SK-MEL-5 (cell line): ENCODE measurements at regions not wholly inside any gene's neighbourhood (a gene's known extent, or its start where the extent isn't known, plus 50 kb on each side); places are given as distances from the start of the nearest gene placed in this dataset.

ENCODE experiments used
- DNase-seq: peaks from one replicate; pipeline ENCODE4 v3.0.0-alpha.2; 2016; ENCODE audit warnings: low read depth, low spot score
- in situ Hi-C: cut with HindIII; loops from 2 replicates; pipeline ENCODE4 v1.10.0; 2016; ENCODE audit warnings: low sequenced_read_pairs, high pct_unique_total_duplicates, low pct_unique_long_range_greater_than_20kb

DNA sequence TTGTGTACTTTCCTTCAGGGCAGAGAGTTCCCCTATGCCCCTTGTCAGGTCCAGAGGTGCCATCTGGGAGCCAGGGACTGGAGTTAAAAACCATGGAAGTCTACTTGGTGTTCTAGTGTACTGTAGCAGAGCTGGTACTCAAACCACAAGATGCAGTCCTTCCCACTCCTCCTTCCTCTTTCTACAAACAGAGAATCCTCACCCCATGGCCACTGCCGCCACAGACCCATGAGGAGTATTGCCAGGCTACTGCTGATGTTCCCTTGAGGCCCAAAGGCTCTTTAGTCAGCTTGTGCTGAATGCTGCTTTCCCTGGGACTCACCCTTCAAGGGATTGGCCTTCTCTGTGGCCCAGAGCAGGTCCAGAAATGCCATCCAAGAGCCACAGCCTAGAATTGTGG, 229.2 kb upstream of the ZPLD1 start:
- DNase-seq: no peak
- in situ Hi-C loops: no loop called here

DNA sequence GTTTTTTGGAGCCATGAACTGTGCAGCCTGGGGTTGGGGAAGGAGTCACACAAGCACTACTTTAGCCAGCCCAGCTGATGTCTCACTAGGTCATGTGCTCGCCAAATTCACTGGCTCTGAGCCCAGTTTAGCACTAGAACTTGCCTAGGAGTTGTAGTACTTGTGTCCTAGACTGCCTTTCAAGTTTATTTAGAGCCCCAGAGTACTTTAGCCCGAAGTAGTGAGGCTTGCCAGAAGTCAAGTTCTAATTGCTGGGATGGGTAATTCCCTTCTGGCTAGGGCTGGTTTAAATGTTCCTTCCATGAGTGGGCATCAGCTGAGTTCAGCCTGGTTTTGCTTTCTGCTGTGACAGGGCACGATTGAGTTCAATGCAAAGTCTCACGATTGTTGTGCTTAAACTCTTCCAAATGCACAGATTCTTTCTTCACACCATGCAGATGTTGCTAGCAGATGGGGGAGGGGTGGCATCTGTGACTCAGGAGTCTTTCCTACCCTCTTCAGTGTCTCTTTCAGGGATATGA, 228.2 kb upstream of the ZPLD1 start:
- in situ Hi-C loops: no loop called here
- peak; percentile 38 for DNase-seq

DNA sequence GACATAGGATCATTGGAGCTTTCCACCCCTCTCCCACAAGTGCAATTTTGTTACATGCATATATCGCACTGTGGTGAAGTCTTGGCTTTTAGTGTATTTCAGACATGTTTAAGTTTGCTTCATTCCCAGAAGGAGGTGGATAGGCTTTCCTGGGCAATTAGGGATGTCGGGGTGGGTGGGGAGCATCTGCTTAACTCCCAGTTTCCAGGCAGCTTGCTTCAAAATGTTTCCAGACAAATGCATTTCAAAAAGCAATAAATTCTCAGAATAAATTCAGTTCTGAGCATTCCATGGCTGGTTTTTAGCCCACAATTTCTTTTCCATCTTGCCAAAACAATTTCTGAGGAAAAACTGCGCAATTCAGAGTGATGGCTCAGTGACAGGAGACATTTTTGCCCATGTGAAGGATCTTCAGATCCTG, 227.7 kb upstream of the ZPLD1 start:
- no peak for DNase-seq
- in situ Hi-C loops: no loop called here

DNA sequence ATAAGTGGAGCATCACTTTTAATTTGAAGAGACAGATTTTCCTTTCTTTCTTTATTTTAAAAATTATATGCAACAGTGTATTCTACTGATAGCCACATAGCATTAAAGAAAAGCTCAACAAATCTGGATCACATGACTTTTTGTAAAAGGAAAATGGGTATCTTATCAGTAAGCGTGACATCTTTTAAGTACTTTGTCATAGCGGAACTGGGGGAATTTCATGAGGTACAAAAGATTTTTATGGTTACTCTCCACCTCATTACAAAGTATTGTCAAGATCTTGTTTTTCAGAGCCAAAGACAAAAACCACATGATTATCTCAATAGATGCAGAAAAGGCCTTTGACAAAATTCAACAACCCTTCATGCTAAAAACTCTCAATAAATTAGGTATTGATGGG, 219.6 kb upstream of the ZPLD1 start:
- no peak for DNase-seq

DNA sequence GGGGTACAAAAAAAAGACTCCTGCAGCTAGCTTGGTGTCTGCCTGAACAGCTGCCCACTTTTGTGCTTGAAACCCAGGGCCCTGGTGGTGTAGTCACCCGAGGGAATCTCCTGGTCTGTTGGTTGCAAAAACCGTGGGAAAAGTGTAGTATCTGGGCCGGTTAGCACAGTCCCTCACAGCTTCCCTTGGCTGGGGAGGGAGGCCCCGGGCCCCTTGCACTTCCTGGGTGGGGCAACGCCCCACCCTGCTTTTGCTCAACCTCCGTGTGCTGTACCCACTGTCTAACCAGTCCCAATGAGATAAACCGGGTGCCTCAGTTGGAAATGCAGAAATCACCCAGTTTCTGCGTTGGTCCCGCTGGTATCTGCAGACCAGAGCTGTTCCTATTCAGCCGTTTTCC, 211.7 kb upstream of the ZPLD1 start:
- in situ Hi-C loops: no loop called here
- no peak for DNase-seq

More for the DNA sequence above, 219.6 kb upstream of the ZPLD1 start:
- in situ Hi-C loops: no loop called here

DNA sequence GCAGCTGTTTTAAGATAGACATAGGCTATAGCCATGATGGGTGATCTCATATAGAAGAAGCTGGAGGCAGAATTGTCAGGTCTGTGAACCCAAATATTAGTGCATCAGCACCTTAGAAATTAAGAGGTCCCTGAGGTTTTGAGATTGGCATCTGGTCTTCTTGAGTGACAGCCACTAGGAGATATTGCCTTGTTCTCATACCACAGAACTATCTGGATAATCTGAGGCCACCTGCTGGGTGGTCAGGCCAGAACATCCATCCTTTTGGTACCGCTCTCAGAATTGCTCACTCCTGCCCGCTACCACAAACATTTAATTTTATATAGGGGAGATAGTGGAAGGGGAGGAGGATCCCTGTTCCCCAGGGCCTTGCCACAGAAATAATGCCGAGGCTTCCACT, 210.6 kb upstream of the ZPLD1 start:
- in situ Hi-C loops: no loop called here
- DNase-seq: peak; percentile 48

DNA sequence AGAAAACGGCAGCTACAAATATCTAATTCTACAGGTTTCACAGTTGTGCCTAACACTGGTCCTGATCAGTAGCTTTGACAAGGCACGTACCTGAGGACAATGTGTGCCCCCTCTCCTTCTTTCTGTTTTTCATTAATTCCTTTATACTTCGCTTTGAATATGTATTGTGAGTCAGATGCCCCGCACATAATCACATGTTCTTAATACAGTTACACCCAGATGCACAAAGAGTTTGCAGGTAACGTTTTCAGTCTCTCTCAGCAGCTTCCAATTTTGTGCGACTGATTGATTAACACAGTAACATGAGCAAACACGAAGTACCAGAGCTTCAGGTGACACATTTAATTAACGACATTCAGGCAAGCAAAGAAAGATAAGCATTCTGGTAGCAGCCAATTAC, 209.8 kb upstream of the ZPLD1 start:
- no peak for DNase-seq
- in situ Hi-C loops: no loop called here

DNA sequence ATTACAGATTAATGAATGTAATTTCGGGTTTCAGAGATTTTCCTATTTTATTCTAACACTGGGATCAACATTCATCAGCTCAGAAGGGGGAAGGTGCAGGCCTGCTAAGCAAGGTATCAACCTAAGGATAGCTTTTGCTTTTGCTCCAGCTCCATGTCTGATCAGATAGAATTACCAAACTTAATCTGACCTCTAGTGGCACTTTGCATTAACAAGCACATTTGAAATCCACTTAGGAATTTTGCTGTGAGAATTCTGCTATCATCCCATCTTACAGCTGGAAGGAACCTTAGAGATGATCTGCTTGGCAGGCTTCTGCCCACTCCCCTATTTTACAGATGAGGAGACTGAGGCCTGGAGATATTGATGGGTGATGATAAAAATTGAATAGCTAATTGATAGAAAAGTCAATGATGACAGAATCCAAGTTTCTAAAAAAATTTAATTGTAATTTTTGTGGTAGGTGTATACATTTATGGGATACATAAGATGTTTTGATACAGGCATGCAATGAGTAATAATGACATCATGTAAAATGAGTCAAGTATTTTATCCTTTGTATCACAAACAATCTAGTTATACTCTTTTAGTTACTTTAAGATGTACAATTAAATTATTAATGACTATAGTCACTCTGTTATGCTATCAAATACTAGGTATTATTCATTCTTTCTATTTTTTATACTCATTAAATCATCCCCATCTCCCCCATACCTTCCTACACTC, 209.2 kb upstream of the ZPLD1 start:
- in situ Hi-C loops: no loop called here

DNA sequence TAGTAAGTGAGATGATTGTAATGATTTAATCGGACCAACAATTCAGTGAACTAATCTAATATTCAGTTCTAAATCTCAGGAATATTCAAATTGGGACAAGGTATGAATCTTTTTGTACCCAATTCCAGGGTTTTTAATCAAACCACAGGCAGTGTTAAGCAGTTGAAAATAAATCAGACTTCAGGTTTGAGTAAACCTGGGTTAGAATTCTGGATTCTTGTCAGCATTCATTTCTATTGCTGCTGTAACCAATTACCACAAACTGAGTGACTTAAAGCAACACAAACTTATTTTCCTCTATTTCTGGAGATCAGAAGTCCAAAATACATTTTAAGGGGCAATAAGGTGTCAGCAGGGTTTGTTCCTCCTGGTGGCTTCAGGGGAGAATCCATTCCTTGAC, 208.4 kb upstream of the ZPLD1 start:
- in situ Hi-C loops: no loop called here
- no peak for DNase-seq

More for the DNA sequence above, 209.2 kb upstream of the ZPLD1 start:
- DNase-seq: peak; percentile 87

DNA sequence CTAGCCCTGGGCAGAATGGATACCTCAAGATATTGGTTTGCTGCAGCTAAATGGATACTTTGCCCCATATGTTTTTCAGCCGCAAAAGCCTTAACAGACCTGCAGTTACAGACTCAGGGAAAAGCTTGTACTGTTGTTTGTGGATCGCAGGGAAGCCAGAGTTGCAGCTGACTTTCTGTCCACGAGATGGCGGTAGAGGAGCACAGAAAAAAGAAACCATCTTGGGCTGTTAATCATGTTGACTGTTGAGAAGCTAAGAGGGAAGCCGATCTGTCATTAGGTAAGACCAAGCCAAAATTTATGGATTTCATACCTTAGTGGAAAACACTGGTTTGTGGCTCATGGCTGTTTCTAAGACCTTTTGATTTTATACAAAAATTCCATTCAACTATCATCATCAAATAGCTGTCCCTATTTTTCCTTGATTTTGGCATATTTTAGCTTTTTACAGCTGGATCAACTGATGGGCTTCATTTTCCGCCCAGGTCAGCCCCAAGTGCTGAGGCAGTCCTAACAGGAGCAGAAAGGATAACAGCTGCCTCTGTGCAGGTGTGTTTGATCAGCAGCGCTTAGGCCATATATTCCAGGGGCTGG, 205.7 kb upstream of the ZPLD1 start:
- peak; percentile 93 for DNase-seq
- in situ Hi-C loops: no loop called here

DNA sequence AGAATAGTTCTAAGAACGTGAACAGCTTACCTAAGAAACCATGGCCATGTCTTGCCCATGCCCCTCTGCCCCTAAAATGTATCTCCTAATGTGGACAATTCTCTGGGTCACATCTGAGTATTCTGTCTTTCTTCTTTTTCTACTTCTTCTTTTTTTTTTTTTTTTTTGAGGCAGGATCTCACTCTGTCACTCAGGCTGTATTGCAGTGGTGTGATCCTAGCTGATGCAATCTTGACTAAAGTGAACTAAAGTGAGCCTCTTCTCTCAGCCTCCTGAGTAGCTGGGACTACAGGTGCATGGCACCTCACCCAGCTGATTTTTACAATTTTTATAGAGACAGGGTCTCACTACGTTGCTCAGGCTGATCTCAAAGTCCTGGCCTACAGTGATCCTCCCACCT, 204.8 kb upstream of the ZPLD1 start:
- in situ Hi-C loops: no loop called here
- no peak for DNase-seq

DNA sequence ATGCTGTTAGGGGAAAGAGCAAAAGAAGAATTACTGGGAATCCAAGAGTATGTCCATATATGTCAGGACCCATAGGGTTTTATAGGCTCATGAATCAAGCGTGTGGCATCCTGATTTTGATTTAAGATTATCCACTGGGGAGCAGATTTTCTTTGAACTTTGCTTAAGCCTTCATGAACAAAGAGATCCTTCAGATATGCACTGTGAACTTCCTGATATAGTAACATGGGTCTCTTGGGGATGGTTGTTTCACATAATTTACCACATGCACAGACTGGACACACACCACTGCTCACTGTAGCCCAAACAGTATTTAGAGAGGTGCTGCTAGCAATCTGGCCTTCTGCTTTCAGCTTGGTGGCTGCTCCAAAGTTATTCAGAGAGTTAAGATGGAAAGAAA, 200.9 kb upstream of the ZPLD1 start:
- DNase-seq: peak; percentile 75
- in situ Hi-C loops: no loop called here

DNA sequence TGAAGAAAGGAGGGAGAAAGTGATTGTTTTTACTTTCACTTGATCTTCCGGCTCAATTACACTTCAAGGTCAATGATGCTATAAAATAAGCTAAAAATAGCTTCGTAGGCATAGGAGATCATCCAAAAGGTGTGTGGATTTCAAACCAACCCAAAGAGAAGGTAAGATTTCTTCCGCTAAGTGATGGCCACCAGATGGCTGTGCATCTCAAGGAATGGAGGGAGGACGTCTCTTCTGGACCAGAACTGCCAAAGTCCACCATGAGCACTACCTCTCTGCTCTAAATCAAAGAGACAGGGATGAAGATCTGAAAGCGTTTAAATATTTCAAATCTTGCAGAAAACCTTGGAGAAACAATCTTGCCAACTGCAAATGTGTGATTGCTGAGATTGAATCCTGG, 199.1 kb upstream of the ZPLD1 start:
- in situ Hi-C loops: loop anchor here (5.0 kb wide), 1 partner anchor 302 kb away; no protein-coding TSS in a partner anchor
- DNase-seq: peak; percentile 42

DNA sequence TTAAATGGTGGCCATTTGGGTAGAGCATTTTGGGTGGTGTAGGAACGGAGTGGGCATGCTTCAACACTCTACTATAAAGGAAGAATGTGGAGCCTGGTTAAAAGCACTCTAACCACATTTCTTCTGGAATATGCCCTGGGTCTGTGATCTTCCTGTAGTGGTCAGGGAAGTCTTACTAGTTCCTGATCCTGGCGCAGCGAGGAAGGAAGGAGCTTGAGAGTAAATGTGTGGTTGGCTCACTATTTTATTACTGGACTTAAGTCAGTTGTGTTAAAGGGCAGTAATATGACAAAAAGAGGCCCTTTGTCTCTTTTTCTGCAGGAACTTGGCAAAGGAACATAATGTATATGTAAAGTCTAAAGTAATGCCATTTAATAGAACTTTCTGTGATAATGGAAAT, 197.6 kb upstream of the ZPLD1 start:
- no peak for DNase-seq
- in situ Hi-C loops: loop anchor here (5.0 kb wide), 1 partner anchor 300 kb away; no protein-coding TSS in a partner anchor

DNA sequence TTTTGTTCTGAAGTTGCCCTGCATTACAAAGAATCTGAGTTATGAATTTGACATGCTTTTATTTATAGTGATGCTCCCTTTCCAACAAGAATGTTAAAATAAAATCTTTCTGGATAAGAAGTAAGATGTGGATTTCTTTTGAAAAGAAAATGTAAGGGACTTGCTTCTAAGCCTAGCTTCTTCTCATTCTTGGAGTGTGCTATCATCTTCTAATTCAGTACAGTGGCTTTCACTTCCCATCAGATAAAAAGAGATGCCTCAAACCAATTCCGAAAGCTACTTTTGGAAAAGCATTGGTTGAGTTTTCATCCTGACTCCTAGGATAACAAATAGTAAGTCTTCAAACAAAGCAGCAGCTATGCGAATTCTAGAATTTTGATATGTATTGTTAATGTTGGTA, 197.0 kb upstream of the ZPLD1 start:
- in situ Hi-C loops: loop anchor here (5.0 kb wide), 1 partner anchor 299 kb away; no protein-coding TSS in a partner anchor
- DNase-seq: no peak

DNA sequence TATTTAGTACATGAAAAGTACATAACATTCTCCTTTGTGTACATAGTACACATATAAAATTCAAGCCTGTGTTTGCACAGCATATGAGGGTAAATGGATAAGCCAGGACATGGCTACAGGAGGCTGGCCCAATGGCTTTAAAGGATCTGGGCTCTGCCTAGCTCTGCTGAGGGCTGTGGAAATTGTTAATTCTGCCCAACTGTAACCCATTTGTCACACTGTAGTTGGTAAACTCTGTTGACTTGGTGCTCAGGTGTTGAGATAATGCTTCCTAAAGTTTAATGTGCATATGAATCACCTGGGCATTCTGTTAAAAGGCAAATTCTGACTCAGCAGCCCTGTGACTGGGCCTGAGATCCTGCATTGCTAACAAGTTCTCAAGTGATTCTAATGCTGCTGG, 196.5 kb upstream of the ZPLD1 start:
- no peak for DNase-seq
- in situ Hi-C loops: loop anchor here (5.0 kb wide), 1 partner anchor 299 kb away; no protein-coding TSS in a partner anchor

DNA sequence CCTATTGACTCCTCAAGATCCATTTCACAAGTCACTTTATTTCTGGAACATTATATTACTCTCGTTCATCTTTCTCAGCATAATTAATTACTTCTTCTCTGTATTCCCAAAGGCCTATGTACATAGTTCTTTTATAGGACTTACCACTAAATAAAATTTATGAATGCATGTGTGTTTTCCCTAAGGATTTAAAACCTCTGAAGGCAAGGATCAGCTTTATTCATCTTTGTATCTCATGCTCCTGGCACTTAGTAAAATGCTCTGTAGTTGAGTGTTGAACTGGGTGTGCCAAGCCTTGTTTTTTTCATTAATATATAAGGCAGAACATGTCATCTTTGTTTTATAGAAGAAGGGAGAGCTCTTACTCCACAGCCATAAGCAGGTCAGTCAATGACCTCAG, 194.1 kb upstream of the ZPLD1 start:
- in situ Hi-C loops: no loop called here
- DNase-seq: no peak

DNA sequence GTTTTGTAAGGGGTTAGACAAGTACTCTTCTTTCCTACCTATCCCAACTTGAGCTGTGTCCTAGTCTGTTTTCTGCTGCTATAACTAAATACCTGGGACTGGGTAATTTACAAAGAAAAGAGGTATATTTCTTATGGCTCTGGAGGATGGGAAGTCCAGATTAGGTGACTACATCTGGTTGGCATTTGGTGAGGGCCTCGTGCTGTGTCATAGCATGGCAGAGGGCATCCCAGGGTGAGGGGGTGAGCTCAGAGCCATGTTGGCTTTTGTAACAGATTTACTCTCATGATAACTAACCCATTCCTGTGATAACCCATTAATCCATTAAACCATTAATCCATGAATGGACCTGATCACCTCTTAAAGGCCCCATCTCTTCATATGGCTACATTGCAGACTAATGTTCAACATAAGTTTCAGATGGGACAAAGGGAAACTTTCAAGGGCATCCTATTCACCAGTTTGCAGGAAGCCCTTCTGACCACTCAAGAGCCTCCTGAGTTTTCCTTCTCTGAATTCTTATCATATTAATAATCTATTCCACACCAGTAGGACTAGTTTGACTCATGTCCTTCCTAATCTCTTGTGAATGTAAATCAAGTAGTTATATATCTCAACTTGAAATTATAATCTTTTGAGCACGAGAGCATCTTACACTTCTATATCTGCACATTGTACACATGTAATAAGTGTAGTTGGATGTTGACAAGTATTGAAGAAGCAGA, 185.7 kb upstream of the ZPLD1 start:
- no peak for DNase-seq
- in situ Hi-C loops: no loop called here
